Frontal cortex (tissue), 3 donors: ENCODE measurements at regions not wholly inside any gene's neighbourhood (a gene's known extent, or its start where the extent isn't known, plus 50 kb on each side); places are given as distances from the start of the nearest gene placed in this dataset.

ENCODE experiments used
- DNase-seq, 2 donors: peaks; one replicate each; pipeline ENCODE4 v3.0.0; 2012; ENCODE audit warnings: low spot score in 2 of 2
- FAIRE-seq: peaks from 2 replicates; lab custom pipeline; 2012; peaks lifted over from hg19 to GRCh38; lab: Jason Lieb, UNC
- donor health status: control.
- donor health status: control.
- donor health status: control.

DNA sequence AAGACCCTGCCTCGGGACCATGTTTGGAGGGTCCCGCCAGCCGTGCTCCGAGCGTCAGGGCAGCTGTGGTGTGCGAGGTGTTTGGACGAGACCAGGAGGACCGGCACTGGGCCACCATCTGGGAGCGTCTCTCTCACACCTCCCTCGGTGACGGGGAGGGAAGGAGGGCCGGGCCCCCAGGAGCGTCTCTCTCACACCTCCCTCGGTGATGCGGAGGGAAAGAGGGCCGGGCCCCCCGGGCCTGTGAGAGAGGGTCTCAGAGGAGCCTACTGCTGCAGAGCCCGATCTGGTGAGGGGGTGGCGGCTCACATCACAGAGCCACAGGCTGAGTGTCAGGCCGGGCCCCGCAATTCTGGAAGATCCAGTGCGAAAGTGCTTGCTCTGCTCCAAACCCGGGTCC lies 65.8 kb upstream of the CFAP46 start:
- DNase-seq (no peak), FAIRE-seq (no peak)

DNA sequence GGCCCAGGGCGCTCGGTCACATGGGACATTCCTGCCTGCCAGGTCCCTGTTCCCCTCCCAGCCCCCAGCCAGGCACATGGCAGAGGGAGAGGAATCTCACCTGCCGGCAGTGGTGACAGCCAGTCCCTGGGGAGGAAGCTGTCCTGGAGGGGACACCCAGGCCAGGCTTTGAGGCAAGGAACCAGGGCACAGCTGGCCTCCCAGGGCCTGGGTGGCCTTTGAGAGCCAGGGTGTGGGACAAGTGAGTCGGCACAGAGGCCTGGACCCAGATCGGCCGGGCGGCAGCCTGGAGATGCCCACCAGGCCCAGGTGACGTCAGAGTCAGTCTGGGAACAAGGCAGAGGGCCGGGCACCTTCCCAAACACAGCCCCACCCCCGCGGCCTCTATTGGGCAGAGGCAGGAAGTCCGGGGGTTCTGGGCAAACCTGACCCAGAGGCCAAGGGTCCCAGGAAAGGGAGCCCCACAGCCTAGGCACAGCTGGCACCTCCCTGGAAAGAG lies 65.0 kb upstream of the CFAP46 start:
- DNase-seq (no peak), FAIRE-seq (no peak)

DNA sequence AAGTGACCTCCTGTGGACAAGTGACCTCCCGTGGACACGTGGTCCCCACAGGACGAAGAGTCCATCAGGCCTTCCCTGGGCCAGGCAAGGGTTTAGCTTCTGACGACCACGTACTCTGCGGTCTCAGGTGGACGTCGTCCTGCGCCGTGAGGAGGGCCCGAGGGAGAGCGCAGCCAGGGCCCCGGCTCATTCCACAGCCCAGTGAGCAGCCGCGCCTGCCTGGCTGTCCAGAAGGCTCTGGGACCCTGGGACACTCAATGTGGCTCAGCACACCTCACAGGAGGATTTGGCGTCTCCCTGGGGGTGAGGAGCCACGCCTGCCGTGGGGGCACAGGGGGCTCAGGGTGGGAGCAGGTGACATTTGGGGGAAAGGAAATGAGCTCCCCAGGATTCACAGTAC lies 64.4 kb upstream of the CFAP46 start:
- DNase-seq (no peak), FAIRE-seq (no peak)

DNA sequence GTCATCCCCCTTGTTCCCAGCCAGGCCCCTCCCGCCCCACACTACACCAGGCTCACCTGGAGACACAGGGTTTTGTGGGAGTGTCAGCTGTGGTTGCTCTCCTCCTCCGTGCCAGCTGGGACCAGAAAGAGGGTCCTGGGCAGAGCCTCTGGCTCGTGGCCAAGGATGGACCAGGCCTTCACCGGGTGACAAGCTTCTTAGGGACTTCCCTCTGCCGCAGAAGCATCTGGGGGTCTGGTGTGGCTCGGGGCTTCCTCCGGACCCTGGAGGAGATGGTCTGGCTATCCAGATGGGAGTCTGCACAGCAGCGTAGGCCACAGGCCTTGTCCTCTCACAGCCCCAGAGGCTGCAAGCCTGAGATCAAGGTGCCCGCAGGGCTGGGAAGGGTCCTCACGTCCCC lies 63.8 kb upstream of the CFAP46 start:
- DNase-seq (no peak), FAIRE-seq (no peak)

DNA sequence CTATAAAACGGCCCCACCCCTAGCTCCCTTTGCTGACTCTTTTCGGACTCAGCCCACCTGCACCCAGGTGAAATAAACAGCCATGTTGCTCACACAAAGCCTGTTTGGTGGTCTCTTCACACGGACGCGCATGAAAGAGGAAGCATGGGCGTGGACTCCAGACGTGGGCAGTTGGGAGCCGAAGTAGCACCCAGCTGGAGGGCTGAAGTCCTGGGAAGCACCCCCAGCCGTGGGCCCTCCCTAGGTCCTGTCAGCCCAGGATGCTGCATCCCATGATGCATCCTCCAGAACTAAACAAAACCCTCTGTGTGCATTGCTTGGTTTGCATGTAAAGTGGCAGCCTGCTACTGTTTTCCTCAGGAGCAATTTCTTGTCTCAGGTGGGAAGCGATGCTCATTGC lies 62.1 kb upstream of the CFAP46 start:
- DNase-seq = no peak
- no peak for FAIRE-seq

DNA sequence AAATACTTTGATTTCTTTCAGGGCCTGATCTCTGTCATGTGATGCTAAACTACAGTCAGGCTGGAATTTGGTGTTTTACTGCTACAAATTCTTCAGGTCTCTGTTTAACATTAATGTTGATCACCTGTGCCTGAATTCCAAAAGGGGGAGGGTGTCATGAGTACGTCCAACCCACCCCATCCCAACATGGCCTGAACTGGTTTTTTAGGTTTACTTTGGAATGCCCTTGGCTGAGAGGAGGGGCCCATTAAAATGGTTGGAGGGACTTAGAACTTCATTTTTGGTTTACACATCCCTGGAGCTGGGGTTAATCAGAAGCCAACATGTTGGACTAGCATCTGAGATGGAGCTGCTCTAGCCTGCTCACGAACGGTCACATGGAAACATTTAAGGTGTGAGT lies 60.8 kb upstream of the CFAP46 start:
- DNase-seq (no peak), FAIRE-seq (no peak)

DNA sequence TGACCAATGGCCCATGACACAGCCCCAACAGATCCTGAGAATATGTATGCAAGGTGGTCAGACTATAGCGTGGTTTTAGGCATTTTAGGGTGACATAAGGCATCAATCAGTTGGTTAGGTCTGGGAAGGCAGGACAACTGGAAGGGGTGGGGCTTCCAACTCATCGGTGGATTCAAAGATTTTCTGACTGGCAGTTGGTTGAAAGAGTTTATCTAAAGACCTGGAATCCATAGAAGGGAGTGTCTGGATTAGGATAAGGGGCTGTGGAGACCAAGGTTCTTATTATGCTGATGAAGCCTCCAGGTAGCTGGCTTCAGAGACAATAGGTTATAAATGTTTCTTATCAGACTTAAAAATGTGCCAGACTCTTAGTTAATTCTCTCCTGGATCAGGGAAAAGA lies 60.3 kb upstream of the CFAP46 start:
- no peak for DNase-seq
- no peak for FAIRE-seq

DNA sequence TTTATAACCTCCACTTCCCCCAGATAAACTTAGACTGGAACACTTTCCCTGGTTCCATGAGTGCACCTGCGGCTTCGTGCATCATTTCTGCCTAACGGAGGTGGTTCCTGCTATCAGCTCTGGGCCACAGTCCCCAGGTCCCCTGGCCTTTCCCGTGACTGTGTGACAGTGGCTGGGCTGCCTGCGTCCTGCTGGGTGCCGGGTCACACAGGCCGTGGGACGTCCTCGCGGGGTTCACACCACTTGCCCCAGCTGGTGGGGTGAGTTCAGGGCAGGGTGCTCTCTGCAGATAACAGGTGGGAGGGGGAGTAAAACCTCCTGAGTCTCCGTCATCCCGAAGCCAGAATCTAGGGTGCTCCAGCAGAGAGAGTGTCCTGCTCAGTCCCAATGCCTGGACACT lies 58.7 kb upstream of the CFAP46 start:
- FAIRE-seq (no peak), DNase-seq (no peak)

DNA sequence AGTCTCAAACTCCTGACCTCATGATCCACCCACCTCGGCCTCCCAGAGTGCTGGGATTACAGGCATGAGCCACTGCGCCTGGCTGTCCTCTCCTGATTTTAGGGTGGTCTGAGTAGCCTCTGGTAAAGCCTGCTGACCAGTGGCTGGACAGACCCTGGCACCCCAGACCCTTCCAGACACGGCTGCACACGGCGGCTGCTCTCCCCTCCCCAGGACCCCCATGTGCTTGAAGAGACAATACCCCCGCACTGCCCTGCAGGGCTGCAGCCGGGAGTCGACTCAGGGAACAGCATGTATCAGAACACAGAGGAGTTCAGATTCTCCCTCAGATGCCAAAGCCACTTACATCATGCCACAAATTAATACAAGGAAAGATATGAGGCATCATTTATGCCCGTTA lies 58.3 kb upstream of the CFAP46 start:
- FAIRE-seq (no peak), DNase-seq (no peak)

DNA sequence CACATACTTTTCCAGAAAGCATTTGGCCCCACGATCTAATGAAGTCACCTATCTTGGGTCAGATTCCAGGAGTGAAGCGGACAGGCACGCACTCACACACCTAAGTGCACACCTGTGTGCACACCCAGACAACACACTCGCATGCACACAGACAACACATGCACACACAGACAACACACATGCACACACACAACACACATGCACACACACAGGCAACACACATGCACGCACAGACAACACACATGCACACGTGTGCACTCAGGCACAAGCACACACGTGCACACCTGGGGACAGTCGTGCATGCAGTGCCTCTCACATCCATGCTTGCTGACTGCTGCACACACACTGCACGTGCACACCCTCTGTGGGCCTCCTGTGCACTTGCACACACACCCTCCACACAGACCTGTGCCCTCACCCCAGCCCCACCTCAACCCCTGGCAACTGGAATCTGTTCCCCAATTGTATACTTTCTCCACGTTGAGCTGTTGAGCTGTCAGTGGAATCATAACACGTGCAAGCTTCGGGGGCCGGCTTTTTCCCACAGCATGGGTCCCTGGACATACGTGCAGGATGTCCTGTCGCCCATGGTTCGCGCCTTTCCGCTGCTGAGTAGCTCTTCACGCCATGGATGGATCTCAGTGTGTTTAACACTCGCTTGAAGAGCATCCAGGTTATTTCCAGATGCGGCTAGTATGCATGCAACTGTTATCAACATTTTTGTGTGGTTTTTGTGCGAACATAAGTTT lies 55.3 kb upstream of the CFAP46 start:
- FAIRE-seq = no peak

DNA sequence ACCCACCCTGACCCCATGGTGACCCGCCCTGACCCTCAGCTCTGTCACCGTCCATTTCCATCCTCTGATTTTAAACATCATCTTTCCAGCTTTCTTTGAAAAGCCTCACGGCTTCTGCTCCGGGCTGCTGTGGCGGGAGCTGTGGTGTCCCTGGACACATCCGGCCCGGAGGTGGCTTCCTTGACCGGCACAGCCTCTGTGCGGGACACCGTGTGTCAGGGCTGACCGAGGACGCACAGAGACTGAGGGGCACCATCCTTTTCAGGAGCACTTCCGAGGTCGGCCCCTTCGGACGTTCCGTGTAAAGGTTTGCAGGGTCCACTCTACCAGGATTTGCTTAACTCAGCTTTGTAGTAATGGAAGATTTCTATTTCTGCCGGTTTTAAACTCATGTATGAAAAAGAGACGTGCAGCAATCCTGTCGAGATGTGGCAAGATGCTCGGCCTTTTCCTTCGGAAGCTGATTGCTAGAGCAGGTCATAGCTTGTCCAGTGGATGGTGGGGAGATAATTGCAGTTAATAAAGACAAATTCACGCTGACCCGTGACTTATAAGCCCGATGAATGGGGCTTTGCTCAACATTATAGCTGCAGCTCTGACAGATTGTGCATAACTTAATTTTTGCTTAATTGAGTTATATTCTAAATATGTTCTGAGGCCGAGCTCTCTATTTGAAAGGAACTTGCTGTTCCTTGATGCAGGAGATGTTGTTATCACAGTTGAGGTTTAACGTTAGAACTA lies 54.4 kb upstream of the CFAP46 start:
- FAIRE-seq = no peak
- DNase-seq = no peak

More for the DNA sequence above, 55.3 kb upstream of the CFAP46 start:
- DNase-seq = no peak

DNA sequence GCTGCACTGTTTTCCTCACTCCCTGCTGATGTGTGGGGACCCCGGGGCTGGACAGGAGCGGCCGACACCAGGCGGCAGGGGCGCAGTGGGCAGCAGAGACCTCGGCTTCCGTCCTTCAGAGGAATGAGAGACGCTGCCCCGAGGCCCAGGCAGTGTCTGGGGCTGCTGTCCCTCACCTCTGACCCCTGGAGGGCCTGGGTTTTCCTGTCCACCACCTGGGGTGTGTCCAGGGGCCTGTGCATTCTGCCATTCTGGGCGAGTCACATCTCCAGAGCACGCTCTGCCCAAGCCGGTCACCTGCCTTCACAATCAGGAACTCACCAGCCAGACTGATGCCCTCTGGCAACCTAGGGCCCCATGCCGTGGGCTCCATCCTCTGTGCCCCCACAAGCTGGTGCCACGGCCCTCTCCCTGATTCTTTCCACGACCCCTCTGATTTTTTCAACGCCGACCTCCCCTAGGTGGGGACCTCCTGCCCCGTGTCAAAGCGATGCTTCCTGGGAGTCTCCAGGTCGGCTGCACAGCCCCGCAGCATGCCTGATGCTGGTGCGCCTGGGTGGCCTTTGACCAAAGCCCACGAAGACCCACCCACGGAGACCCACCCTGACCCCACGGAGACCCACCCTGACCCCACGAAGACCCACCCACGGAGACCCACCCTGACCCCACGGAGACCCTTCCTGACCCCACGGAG lies 53.7 kb upstream of the CFAP46 start:
- FAIRE-seq = no peak
- DNase-seq = no peak

DNA sequence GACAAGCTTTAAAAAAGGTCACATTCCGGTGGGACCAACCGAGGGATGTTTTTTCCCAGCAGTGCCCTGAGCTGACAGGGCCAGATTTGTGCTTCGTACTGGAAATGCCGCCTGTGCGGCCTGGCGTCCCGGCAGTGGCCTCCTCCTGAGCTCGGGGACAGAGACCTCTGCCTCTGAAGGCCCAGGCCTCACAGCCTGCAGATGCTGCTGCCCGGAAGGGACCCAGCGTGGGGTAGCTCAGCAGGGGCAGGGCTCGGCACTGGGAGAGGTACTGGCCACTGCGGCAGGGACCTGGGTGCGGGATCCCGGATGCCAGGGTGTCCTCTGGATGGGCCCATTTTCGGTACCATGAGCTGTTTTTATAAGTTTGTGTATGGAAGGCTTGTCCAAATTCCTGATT lies 52.4 kb upstream of the CFAP46 start:
- FAIRE-seq (no peak), DNase-seq (no peak)

DNA sequence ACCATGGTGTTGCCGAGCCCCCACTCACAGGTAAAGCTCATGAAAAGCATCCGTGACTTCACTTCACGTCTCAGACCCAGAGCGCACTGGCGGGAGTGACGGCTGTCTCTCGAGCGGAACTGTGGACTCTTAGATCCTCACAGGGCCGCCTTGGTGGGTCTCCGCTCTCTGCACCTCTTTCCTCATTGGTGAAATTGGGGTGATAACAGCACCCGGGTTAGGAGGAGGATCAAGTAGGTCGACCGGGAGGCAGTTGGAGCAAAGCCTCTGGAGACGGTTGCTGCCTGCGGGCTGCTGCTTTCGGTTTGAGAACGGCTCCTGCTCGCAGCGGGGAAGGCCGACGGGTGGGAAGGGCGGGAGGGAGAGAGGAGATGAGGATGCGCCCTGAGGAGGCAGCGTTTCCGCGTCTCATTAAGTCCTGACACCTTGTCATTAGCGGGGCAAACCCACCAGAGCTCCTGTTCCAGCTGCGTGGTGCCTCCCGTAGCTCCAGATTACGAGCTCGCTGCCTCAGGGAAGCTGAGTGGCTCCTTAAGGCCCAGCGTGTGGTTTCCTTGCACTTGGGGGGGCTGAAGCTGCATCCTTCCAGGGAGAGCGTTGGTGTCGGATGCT lies 51.9 kb upstream of the CFAP46 start:
- FAIRE-seq = no peak
- no peak for DNase-seq

DNA sequence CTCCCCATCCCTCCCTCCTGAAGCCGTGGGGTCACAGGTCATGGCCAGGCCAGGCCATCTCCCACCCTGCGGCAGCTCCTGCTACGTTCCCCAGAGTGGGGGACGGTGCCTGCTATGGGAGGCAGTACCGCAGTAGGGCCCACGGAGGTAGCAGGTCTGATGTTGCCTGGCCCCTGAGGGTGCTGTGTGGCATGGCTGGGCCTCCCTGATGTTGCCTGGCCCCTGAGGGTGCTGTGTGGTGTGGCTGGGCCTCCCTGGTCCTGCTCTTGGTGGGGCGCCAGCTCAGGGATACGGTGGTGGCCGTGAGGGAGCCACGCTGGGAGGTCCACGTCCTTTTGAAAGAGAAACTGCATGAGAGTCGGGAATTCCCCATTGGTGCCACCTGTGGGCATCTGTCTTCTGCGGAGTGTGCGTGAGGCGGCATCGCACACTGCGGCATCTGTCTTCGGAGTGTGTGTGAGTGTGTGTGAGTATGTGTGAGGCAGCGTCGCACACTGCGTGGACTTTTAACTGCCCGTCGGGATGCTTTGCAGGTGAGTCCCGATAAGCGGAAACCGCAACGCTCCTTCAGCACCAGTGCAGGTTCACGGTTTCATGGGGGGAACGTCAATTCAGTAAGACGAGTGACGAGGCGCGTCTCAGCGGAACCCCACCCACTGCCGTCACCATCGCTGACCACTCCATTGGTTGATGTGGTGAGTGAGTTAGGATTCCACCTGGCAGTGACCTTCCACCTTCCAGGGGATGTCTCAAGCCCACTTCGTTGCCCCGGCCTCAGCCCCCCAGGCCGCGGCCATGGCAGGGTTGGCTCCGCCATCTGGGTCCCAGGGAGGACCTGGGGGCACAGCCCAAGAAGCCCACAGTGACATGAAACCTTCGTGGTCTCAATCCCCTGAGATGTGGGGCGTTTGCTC lies 51.2 kb upstream of the CFAP46 start:
- FAIRE-seq = no peak
- no peak for DNase-seq

DNA sequence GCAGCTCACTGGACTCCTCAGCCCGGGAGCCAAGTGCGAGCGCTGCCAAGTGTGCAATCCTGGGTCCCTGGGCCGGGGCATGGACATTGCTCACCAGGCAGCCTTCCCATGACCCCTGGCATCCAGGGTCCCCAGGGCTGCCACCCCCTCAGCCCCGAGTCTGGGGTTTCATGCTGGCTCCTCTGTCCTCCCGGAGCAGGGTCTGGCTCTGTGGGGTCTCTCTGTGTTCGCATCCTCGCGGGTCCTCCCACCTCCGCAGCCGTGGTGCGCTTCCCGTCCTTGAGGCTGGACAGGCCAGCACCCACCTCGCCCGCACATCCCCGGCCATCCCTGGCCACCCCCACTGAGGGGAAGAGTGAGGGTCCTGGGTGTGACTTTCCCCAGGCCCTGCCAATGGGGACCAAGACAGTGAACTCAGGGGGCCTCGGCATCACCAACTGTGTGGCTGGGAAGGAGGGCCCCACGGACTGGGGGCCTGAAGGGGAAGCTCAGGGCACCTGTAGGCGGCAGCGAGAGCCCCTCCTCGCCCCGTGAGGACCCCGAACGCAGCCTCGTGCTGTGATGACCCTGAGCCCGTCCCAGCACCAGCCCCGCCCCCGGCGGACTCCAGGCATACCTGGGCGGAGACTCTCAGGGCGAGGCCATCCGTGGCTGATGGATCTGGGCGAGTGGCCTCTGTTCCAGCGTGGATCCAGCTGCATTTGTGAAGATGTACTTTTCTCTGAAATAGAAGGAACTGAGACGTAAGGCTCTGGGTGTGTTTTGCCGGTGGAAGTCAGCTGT lies 50.3 kb upstream of the CFAP46 start:
- DNase-seq (no peak), FAIRE-seq (no peak)
